Mucosa of descending colon (tissue), 3 donors: ENCODE measurements at regions not wholly inside any gene's neighbourhood (a gene's known extent, or its start where the extent isn't known, plus 50 kb on each side); places are given as distances from the start of the nearest gene placed in this dataset.
"Not testable (repeated sequence)": the region's sequence is repeated elsewhere in the genome, so short reads cannot be mapped to it uniquely, and the experiment has no call there.

ENCODE experiments used
- ATAC-seq: fragments of 200-7000 bp; cut with Tn5 transposase; one replicate; pipeline ENCODE4 v1.9.1; 2020; ENCODE audit warnings: mild to moderate bottlenecking, moderate library complexity
- DNase-seq, 3 donors: peaks; one replicate each; pipeline ENCODE4 v3.0.0-alpha.2; 2020
- H3K36me3 ChIP-seq: fragments of 200-600 bp; one replicate; pipeline ENCODE4 v1.8.0; 2021; ENCODE audit warnings: low read depth, mild to moderate bottlenecking
- H3K4me1 ChIP-seq: fragments of 200-600 bp; one replicate; pipeline ENCODE4 v1.8.0; 2021; ENCODE audit warnings: low read depth, mild to moderate bottlenecking
- H3K4me3 ChIP-seq: fragments of 200-600 bp; one replicate; pipeline ENCODE4 v1.8.0; 2021; ENCODE audit warnings: mild to moderate bottlenecking
- H3K9me3 ChIP-seq: fragments of 200-600 bp; one replicate; pipeline ENCODE4 v1.8.0; 2021; ENCODE audit warnings: mild to moderate bottlenecking
- intact Hi-C, 2 donors: fragments of 100-400 bp; cut with DNase I in 1 of 2; cut with micrococcal nuclease in 1 of 2; formaldehyde crosslinking; loops; one replicate each; pipeline versions ENCODE4 v1.11.0 to v1.11.1; 2022; cut with DNase I, micrococcal nuclease
- TF ChIP-seq, protein P1 (sequence below): fragments of 200-600 bp; IDR thresholded peaks from one replicate; pipeline ENCODE4 v1.8.0; 2022; ENCODE audit warnings: antibody characterized with exemption, mild to moderate bottlenecking
- donor health status: DM: no; HTN: no; CAD: no; lungs with moderate emphysema.
- donor health status: DM: no; HTN: no; CAD: no.
- donor health status: DM: no; HTN: yes; CAD: no.

DNA sequence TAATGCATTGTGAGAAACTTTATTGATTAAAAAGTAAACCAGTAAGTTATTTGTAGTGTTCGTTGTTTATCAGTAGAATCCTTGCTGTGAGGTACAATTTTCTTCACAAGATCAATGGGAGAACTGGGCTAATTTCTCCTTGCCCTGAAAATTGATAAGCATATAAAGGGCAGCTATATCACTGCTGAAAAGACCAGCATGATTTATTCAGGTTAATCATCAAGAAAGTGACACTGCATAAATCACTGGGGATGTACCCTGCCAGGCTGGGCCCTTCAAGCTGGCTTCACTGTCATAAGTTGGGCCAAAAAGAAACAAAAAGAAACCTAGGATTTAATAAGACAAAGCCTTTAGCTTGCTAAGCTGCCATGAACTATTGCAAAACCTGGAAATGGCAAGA lies 746.7 kb downstream of the STPG2 start:
- TF ChIP-seq, protein P1, sequence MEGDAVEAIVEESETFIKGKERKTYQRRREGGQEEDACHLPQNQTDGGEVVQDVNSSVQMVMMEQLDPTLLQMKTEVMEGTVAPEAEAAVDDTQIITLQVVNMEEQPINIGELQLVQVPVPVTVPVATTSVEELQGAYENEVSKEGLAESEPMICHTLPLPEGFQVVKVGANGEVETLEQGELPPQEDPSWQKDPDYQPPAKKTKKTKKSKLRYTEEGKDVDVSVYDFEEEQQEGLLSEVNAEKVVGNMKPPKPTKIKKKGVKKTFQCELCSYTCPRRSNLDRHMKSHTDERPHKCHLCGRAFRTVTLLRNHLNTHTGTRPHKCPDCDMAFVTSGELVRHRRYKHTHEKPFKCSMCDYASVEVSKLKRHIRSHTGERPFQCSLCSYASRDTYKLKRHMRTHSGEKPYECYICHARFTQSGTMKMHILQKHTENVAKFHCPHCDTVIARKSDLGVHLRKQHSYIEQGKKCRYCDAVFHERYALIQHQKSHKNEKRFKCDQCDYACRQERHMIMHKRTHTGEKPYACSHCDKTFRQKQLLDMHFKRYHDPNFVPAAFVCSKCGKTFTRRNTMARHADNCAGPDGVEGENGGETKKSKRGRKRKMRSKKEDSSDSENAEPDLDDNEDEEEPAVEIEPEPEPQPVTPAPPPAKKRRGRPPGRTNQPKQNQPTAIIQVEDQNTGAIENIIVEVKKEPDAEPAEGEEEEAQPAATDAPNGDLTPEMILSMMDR: no peak
- intact Hi-C loops: no loop called here
- Histone ChIP-seq H3K4me3 (no peak overlapping the region), H3K9me3 (peaks cover 4% of the 10 kb centered on the region), H3K36me3 (no peaks in the 10 kb centered on the region), H3K4me1 (no peaks in the 10 kb centered on the region)
- ATAC-seq: no peak
- DNase-seq: no peak

DNA sequence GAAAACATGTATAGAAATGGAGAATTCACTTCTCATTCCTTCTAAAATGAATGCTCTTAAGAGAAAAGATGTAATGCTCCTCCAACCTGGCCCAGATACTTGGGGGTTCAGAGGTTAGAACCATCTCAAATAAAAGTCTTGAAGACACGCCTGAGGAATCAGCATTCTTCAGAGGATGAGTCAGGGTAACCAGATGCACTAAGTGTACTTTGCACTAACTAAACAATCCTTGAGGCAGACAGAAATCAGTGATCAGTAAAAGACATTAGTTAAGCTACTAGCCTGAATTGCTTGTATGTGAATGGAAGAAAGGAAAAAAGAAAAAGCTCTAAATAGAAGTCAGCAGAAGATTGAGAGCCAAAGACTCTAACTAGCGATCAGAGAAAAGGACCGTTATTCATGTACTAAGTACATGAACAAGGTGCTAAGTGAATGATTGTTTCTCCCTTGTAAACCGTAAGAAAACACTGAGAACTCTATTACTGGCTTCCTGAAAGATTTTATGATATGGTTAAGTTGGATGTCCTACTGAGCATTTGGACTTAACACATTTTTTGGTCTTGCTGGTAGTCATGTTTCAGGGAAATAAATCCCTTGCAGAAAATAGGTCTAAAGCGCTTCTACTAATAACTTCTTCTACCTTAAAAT lies 738.3 kb downstream of the STPG2 start:
- Histone ChIP-seq H3K4me1 (no peaks in the 10 kb centered on the region), H3K9me3 (no peaks in the 10 kb centered on the region), H3K4me3 (no peak overlapping the region), H3K36me3 (no peaks in the 10 kb centered on the region)
- intact Hi-C loops: no loop called here
- DNase-seq (no peak), ATAC-seq (no peak)
- TF ChIP-seq, protein P1: no peak

DNA sequence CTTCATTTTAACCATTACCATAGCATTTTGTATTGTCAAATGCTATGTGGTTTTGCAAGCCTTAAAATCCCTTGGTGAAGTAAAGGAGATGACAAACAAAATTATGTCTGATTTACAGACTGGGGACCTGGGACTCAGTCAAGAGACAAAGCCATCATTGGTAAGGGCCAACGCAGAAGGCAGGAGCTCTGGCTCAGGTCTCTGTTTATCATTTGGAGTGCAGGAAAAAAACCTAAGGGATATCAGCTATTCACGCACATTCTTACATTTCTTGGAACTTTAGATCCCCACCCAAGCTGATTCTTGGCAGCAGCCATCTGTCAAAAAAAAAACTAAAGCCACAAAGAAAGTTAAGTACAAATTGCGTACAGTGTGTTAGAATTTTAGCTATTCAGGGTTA lies 731.9 kb downstream of the STPG2 start:
- no peak for ATAC-seq
- TF ChIP-seq, protein P1: no peak

DNA sequence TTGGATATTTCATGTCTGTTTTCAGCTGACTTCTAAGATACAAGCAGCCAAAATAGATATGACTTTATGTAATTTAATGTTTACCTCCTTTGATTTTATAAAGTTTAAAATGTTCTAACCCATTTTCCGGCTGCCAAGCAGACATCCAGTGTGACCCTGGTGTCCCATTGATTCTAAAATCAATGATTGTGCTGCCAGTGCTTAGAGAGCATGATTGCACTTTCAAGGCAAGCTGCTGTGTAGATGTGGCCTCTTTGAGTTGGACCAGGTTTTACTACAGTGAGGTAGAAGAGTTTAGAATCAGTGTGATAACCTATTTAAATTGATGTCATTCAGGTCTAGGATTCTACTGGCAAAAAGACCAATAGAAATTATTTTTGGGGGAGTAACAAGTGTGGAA lies 730.9 kb downstream of the STPG2 start:
- ATAC-seq (no peak), DNase-seq (no peak)
- Histone ChIP-seq H3K9me3 (peaks cover 9% of the 10 kb centered on the region), H3K4me3 (no peak overlapping the region), H3K4me1 (no peaks in the 10 kb centered on the region), H3K36me3 (no peaks in the 10 kb centered on the region)
- intact Hi-C loops: no loop called here
- TF ChIP-seq, protein P1: no peak

More for the DNA sequence above, 731.9 kb downstream of the STPG2 start:
- Histone ChIP-seq H3K4me1 (no peaks in the 10 kb centered on the region), H3K9me3 (peaks cover 9% of the 10 kb centered on the region), H3K4me3 (no peak overlapping the region), H3K36me3 (no peaks in the 10 kb centered on the region)
- no peak for DNase-seq
- intact Hi-C loops: no loop called here

DNA sequence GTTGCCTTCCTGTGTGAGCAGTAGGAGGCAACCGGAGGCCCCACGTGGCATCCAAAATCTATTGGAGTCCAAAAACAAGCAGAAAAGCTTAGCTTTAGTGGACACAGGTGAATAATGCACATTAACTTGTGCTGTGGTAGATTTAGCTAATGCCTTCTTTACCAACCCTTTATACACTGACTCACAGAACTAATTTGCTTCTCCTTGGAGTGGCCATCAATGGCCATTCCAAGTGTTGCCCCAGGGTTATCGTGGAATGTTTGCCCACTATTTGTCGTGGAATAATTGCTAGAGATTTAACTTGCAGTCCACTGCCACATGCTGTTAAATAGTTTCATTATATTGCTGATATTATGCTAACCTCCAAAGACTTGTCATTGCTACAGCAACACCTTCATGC lies 729.1 kb downstream of the STPG2 start:
- no peaks in the 10 kb centered on the region for H3K4me1 ChIP-seq
- H3K36me3 ChIP-seq: no peaks in the 10 kb centered on the region
- H3K9me3 ChIP-seq: peaks cover 11% of the 10 kb centered on the region
- intact Hi-C loops: no loop called here
- ATAC-seq (no peak), DNase-seq (no peak)
- no peak overlapping the region for H3K4me3 ChIP-seq
- TF ChIP-seq, protein P1: no peak

DNA sequence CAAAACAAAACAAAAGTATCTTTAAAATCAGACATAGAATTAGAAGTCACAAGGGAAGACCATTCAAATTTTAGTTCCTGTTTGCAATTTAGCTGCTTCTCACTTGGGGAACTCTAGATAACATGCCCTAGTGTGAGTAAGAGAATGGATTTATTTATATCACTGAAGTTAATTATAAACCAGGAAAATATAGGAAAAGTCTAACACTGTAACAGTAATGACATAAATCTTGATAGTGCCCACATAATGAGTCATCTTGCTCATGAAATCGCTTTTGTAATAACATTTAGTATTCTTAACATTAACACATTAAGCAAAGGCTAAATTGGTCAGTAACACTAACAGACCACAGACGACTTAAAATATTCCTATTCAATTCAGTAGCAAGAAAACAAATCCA lies 710.7 kb downstream of the STPG2 start:
- no peak overlapping the region for H3K4me3 ChIP-seq
- no peaks in the 10 kb centered on the region for H3K9me3 ChIP-seq
- ATAC-seq (no peak), DNase-seq (no peak)
- TF ChIP-seq, protein P1: no peak
- intact Hi-C loops: no loop called here
- no peaks in the 10 kb centered on the region for H3K4me1 ChIP-seq
- H3K36me3 ChIP-seq: no peaks in the 10 kb centered on the region

DNA sequence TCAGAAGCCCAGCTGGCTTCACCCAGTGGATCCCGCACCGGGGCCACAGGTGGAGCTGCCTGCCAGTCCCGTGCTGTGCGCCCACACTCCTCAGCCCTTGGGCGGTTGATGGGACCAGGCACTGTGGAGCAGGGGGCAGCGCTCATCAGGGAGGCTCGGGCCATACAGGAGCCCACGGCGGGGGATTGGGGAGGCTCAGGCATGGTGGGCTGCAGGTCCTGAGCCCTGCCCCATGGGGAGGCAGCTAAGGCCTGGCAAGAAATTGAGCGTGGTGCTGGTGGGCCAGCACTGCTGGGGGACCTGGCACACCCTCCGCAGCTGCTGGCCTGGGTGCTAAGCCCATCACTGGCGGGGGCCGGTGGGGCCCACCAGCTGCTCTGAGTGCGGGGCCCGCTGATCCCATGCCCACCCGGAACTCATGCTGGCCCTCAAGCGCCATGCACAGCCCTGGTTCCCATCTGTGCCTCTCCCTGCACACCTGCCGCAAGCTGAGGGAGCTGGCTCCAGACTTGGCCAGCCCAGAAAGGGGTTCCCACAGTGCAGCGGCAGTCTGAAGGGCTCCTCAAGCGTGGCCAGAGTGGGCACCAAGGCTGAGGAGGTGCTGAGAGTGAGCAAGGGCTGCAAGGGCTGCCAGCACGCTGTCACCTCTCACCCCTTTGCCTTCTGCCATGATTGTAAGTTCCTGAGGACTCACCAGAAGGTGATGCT lies 705.1 kb downstream of the STPG2 start:
- H3K9me3 ChIP-seq, H3K36me3 ChIP-seq, ATAC-seq, H3K4me1 ChIP-seq, H3K4me3 ChIP-seq, DNase-seq, intact Hi-C loops: not testable (repeated sequence)
